GM23338 (cell line): ENCODE measurements at regions not wholly inside any gene's neighbourhood (a gene's known extent, or its start where the extent isn't known, plus 50 kb on each side); places are given as distances from the start of the nearest gene placed in this dataset.

Source experiments
- ATAC-seq: fragments of 200-7000 bp; cut with Tn5 transposase; 3 replicates; pipeline ENCODE4 v1.9.1; 2020
- DNase-seq: peaks from one replicate; pipeline ENCODE4 v3.0.0-alpha.2; 2015; ENCODE audit warnings: low spot score
- H2AFZ ChIP-seq: fragments of 200-600 bp; sonication (generic); 2 replicates; pipeline ENCODE4 v1.8.0; 2016; ENCODE audit warnings: antibody characterized with exemption, mild to moderate bottlenecking, moderate library complexity
- H3F3A ChIP-seq: fragments of 200-600 bp; sonication (generic); replicated peaks from 2 replicates; pipeline ENCODE4 v1.8.0; 2017; ENCODE audit warnings: antibody characterized with exemption, mixed run types, low read depth
- H3K27ac ChIP-seq: fragments of 200-600 bp; sonication (generic); 2 replicates; pipeline ENCODE4 v1.6.1; 2016; ENCODE audit warnings: low read depth
- H3K27me3 ChIP-seq: fragments of 200-600 bp; sonication (generic); 2 replicates; pipeline ENCODE4 v1.8.0; 2016; ENCODE audit warnings: mild to moderate bottlenecking, mixed run types, moderate library complexity; ENCODE audit not compliant: insufficient read depth
- H3K36me3 ChIP-seq: fragments of 200-600 bp; sonication (generic); 2 replicates; pipeline ENCODE4 v1.8.0; 2016; ENCODE audit warnings: mild to moderate bottlenecking; ENCODE audit not compliant: insufficient read depth
- H3K4me1 ChIP-seq: fragments of 200-600 bp; sonication (generic); 2 replicates; pipeline ENCODE4 v1.8.0; 2016; ENCODE audit warnings: mild to moderate bottlenecking, moderate library complexity; ENCODE audit not compliant: insufficient read depth
- H3K4me2 ChIP-seq: fragments of 200-600 bp; sonication (generic); 2 replicates; pipeline ENCODE4 v1.7.1; 2017; ENCODE audit warnings: mixed run types
- H3K4me3 ChIP-seq: fragments of 200-600 bp; sonication (generic); 2 replicates; pipeline ENCODE4 v1.6.1; 2016; ENCODE audit warnings: mixed run types
- H3K79me2 ChIP-seq: fragments of 200-600 bp; sonication (generic); replicated peaks from 2 replicates; pipeline ENCODE4 v1.8.0; 2017; ENCODE audit warnings: mild to moderate bottlenecking; ENCODE audit not compliant: insufficient read depth
- H3K9me2 ChIP-seq: fragments of 200-600 bp; sonication (generic); 2 replicates; pipeline ENCODE4 v1.8.0; 2017; ENCODE audit not compliant: insufficient read depth
- H4K20me1 ChIP-seq: fragments of 200-600 bp; sonication (generic); replicated peaks from 2 replicates; pipeline ENCODE4 v1.8.0; 2017; ENCODE audit warnings: mild to moderate bottlenecking; ENCODE audit not compliant: insufficient read depth
- H3K27ac Mint-ChIP-seq: 2 replicates; pipeline ENCODE4 v1.8.0; 2020; ENCODE audit warnings: inconsistent platforms, mild to moderate bottlenecking, moderate library complexity, mixed read lengths
- H3K27me3 Mint-ChIP-seq: 3 replicates; pipeline ENCODE4 v1.8.0; 2022; ENCODE audit warnings: low read depth, mild to moderate bottlenecking, moderate library complexity, mixed read lengths, inconsistent platforms; ENCODE audit not compliant: insufficient read depth, poor library complexity
- H3K36me3 Mint-ChIP-seq: 3 replicates; pipeline ENCODE4 v1.8.0; 2021; ENCODE audit warnings: low read depth, mild to moderate bottlenecking, inconsistent platforms, moderate library complexity, mixed read lengths
- H3K4me1 Mint-ChIP-seq: 3 replicates; pipeline ENCODE4 v1.8.0; 2020; ENCODE audit warnings: mild to moderate bottlenecking, inconsistent platforms, mixed read lengths
- H3K4me3 Mint-ChIP-seq: 3 replicates; pipeline ENCODE4 v1.8.0; 2021; ENCODE audit warnings: moderate library complexity, mild to moderate bottlenecking, inconsistent platforms, mixed read lengths
- H3K9me3 Mint-ChIP-seq: 3 replicates; pipeline ENCODE4 v1.8.0; 2020; ENCODE audit warnings: moderate library complexity, mild to moderate bottlenecking, inconsistent platforms, mixed read lengths
- CTCF ChIP-seq, 2 experiments: fragments of 200-600 bp in 1 of 2; sonication (generic) in 1 of 2; conservative IDR thresholded peaks; 2 replicates each; pipeline versions ENCODE4 v1.5.1 to v1.6.1; 2016 to 2017; ENCODE audit warnings: antibody characterized with exemption in 2 of 2, low read depth in 2 of 2, mild to moderate bottlenecking in 2 of 2, moderate library complexity in 1 of 2
- EZH2 ChIP-seq: fragments of 200-600 bp; sonication (generic); IDR thresholded peaks from one replicate; pipeline ENCODE4 v1.8.0; 2017; ENCODE audit warnings: antibody characterized with exemption, mild to moderate bottlenecking, low read depth; ENCODE audit not compliant: unreplicated experiment
- EZH2phosphoT487 ChIP-seq: fragments of 200-600 bp; sonication (generic); IDR thresholded peaks from one replicate; pipeline ENCODE4 v1.8.1; 2018; ENCODE audit warnings: antibody characterized with exemption; ENCODE audit not compliant: unreplicated experiment
- NANOG ChIP-seq: IDR thresholded peaks from 2 replicates; pipeline ENCODE4 v1.6.1; 2016; ENCODE audit warnings: antibody characterized with exemption, borderline replicate concordance
- REST ChIP-seq: IDR thresholded peaks from one replicate; pipeline ENCODE4 v1.6.1; 2018; ENCODE audit warnings: antibody characterized with exemption; ENCODE audit not compliant: unreplicated experiment
- STAT1 ChIP-seq: IDR thresholded peaks from one replicate; pipeline ENCODE4 v1.6.1; 2016; ENCODE audit warnings: antibody characterized with exemption; ENCODE audit not compliant: unreplicated experiment
- ZNF114 ChIP-seq: fragments of 250-450 bp; sonication (Bioruptor Pico); IDR thresholded peaks from 2 replicates; pipeline ENCODE4 v1.5.0; 2020; ENCODE audit warnings: mild to moderate bottlenecking, moderate library complexity
- ZNF331 ChIP-seq: fragments of 250-450 bp; sonication (Bioruptor Pico); IDR thresholded peaks from 2 replicates; pipeline ENCODE4 v1.5.0; 2020; ENCODE audit warnings: low read depth, mild to moderate bottlenecking, moderate library complexity
- TF ChIP-seq, protein P1 (sequence below): fragments of 250-450 bp; sonication (Bioruptor Pico); IDR thresholded peaks from 2 replicates; pipeline ENCODE4 v1.5.0; 2020; ENCODE audit warnings: mild to moderate bottlenecking, moderate library complexity
- TF ChIP-seq, protein P2 (sequence below): IDR thresholded peaks from 2 replicates; pipeline ENCODE4 v1.6.1; 2016; ENCODE audit warnings: antibody characterized with exemption

DNA sequence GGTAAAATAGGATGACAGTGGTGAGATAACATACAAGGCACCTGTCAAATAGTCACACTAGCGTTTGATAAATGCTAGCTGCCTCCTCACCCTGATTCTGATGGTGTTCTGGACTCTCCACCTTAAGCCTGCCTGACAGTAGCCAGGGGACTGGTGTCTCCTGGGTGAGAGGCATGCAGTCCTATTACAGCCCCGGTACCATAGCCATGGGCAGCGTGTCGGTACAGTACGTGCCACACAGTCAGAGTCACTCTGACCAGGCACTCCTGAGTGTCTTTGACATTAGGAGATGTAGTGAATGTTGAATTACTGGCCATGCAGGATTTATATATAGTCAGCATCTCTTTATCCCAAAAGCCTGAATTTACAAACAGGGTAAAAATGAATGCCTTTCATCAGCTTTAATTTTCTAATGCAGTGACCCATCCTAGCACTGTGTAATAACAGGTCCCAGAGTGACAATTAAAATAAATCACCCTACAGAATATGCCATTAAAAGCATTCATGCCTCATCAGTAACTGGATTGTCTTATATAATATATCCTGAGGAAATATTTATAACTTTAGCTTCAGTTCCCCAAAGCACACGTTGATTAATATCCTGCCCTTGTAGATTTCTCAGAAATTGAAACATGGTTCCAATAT lies 760.3 kb upstream of the SOX11 start:
- no peak overlapping the region for H3K4me2 ChIP-seq
- H3K27ac ChIP-seq, result no peak overlapping the region
- H3K27ac Mint-ChIP-seq, result no peak overlapping the region

More for the DNA sequence above, 760.3 kb upstream of the SOX11 start:
- Mint-ChIP-seq H3K36me3 (peaks cover 31% of the 10 kb centered on the region), H3K27me3 (peaks cover 5% of the 10 kb centered on the region), H3K9me3 (peaks cover 78% of the 10 kb centered on the region), H3K4me1 (no peaks in the 10 kb centered on the region), H3K4me3 (no peak overlapping the region)
- Histone ChIP-seq H3K27me3 (no peaks in the 10 kb centered on the region), H3K79me2 (no peaks in the 10 kb centered on the region), H3K4me1 (no peaks in the 10 kb centered on the region), H2AFZ (no peak overlapping the region), H3K36me3 (0 out of 2 replicates have a peak, but pooled peaks cover 5% of the 10 kb centered on the region), H4K20me1 (no peaks in the 10 kb centered on the region), H3K9me2 (no peaks in the 10 kb centered on the region), H3F3A (no peaks in the 10 kb centered on the region), H3K4me3 (no peak overlapping the region)
- TF ChIP-seq CTCF (conservative IDR thresholded peaks at IDR 0.05; ENCODE audit: low read depth in 2 of 2), result no peak
- TF ChIP-seq EZH2phosphoT487, result no peak
- no peak for TF ChIP-seq NANOG
- TF ChIP-seq, protein P1, sequence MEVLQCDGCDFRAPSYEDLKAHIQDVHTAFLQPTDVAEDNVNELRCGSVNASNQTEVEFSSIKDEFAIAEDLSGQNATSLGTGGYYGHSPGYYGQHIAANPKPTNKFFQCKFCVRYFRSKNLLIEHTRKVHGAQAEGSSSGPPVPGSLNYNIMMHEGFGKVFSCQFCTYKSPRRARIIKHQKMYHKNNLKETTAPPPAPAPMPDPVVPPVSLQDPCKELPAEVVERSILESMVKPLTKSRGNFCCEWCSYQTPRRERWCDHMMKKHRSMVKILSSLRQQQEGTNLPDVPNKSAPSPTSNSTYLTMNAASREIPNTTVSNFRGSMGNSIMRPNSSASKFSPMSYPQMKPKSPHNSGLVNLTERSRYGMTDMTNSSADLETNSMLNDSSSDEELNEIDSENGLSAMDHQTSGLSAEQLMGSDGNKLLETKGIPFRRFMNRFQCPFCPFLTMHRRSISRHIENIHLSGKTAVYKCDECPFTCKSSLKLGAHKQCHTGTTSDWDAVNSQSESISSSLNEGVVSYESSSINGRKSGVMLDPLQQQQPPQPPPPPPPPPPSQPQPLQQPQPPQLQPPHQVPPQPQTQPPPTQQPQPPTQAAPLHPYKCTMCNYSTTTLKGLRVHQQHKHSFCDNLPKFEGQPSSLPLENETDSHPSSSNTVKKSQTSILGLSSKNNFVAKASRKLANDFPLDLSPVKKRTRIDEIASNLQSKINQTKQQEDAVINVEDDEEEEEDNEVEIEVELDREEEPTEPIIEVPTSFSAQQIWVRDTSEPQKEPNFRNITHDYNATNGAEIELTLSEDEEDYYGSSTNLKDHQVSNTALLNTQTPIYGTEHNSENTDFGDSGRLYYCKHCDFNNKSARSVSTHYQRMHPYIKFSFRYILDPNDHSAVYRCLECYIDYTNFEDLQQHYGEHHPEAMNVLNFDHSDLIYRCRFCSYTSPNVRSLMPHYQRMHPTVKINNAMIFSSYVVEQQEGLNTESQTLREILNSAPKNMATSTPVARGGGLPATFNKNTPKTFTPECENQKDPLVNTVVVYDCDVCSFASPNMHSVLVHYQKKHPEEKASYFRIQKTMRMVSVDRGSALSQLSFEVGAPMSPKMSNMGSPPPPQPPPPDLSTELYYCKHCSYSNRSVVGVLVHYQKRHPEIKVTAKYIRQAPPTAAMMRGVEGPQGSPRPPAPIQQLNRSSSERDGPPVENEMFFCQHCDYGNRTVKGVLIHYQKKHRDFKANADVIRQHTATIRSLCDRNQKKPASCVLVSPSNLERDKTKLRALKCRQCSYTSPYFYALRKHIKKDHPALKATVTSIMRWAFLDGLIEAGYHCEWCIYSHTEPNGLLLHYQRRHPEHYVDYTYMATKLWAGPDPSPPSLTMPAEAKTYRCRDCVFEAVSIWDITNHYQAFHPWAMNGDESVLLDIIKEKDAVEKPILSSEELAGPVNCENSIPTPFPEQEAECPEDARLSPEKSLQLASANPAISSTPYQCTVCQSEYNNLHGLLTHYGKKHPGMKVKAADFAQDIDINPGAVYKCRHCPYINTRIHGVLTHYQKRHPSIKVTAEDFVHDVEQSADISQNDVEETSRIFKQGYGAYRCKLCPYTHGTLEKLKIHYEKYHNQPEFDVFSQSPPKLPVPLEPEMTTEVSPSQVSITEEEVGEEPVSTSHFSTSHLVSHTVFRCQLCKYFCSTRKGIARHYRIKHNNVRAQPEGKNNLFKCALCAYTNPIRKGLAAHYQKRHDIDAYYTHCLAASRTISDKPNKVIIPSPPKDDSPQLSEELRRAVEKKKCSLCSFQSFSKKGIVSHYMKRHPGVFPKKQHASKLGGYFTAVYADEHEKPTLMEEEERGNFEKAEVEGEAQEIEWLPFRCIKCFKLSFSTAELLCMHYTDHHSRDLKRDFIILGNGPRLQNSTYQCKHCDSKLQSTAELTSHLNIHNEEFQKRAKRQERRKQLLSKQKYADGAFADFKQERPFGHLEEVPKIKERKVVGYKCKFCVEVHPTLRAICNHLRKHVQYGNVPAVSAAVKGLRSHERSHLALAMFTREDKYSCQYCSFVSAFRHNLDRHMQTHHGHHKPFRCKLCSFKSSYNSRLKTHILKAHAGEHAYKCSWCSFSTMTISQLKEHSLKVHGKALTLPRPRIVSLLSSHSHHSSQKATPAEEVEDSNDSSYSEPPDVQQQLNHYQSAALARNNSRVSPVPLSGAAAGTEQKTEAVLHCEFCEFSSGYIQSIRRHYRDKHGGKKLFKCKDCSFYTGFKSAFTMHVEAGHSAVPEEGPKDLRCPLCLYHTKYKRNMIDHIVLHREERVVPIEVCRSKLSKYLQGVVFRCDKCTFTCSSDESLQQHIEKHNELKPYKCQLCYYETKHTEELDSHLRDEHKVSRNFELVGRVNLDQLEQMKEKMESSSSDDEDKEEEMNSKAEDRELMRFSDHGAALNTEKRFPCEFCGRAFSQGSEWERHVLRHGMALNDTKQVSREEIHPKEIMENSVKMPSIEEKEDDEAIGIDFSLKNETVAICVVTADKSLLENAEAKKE, result no peak
- no peak for TF ChIP-seq STAT1
- TF ChIP-seq, protein P2, sequence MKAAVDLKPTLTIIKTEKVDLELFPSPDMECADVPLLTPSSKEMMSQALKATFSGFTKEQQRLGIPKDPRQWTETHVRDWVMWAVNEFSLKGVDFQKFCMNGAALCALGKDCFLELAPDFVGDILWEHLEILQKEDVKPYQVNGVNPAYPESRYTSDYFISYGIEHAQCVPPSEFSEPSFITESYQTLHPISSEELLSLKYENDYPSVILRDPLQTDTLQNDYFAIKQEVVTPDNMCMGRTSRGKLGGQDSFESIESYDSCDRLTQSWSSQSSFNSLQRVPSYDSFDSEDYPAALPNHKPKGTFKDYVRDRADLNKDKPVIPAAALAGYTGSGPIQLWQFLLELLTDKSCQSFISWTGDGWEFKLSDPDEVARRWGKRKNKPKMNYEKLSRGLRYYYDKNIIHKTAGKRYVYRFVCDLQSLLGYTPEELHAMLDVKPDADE, result no peak
- no peak for TF ChIP-seq ZNF331 (CRISPR knock-in tag)
- TF ChIP-seq REST, result no peak
- TF ChIP-seq EZH2, result no peak
- no peak for TF ChIP-seq ZNF114 (CRISPR knock-in tag)
- DNase-seq (no peak), ATAC-seq (no peak)
